GM13977 (cell line): ENCODE measurements at regions not wholly inside any gene's neighbourhood (a gene's known extent, or its start where the extent isn't known, plus 50 kb on each side); places are given as distances from the start of the nearest gene placed in this dataset.

ENCODE experiments used
- DNase-seq: peaks from one replicate; pipeline ENCODE4 v3.0.0; 2012; ENCODE audit warnings: low spot score
- CTCF ChIP-seq: IDR thresholded peaks from 2 replicates; pipeline ENCODE4 v1.5.1; 2012; ENCODE audit warnings: mild to moderate bottlenecking, control low read depth; ENCODE audit not compliant: insufficient read depth; ENCODE audit errors: extremely low read depth, missing control alignments
- in situ Hi-C: fragments of 300-500 bp; cut with MboI; formaldehyde crosslinking; loops from one replicate; pipeline ENCODE4 v1.12.0; 2022; ENCODE audit warnings: low sequenced_read_pairs, low pct_unique_long_range_greater_than_20kb, mixed read lengths, inconsistent platforms; ENCODE audit not compliant: unreplicated experiment

DNA sequence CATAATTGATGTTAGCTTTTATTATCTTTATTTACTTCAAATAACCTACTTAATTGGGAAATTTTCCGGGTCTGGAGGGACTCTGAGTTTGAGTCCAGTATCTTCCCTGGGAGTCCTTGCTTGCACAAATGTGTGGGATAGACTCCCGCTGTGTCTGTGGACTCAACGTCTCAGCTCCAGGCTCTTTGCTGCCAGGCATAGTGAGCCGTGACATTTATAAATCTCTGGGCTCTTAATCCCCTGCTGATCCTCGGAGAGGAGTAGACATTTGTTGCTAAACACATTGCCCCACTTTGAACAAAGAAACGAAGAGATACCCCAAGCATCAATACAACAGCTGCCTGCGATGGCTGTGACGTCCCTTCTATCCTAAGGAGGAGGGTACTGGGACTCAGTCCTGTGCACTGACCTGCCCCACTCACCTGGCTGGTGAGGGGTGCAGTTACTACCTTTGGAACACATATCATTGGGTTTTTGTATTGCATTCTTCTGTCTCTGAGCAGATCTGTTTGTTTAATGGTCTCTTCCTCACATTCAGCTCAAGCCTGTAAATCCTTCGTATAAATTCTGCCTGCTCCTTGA lies 316.9 kb downstream of the HAPSTR1 start:
- DNase-seq: no peak
- in situ Hi-C loops: no loop called here
- no peak for TF ChIP-seq CTCF

DNA sequence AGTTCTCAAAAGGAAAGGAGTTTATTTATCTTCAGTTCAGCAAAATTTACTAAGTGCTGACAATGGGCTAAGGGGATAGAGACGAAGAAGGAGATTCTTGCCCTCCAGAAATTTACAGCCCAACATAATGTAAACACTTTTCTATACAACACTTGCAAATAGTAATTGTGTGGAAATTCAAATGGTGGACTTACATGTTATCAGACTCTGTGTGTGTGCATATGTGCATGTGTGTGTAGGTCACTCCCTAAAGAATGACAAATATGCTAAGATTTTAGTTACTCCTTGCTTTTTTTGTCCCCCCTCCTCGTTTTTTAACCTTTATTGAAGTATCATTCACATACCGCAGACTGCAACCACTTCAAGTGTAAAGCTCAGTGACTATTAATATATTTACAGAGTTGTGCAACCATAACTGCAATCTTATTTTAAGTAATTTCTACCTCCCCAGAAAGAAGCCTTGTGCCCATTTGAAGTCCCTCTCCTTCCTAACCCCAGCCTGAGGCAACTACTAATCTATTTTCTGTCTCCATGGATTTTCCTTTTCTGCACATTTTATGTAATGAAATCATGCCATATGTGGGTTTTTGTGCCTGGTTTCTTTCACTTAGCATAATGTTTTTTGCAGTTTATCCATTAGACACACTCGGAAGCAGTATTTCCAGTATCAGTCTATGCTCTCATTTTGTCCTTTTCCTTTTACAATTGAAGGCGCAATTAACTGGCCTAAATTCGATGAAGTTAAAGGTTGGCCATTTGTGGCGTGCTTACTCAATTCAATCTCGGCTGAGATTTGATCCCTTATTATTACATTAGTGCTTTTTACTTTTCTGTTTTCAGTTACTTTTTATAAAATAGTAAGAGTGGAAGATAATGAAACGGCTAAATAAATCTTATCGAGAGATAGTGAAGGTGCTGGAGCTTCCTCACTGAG lies 318.4 kb downstream of the HAPSTR1 start:
- in situ Hi-C loops: no loop called here
- DNase-seq: no peak
- no peak for TF ChIP-seq CTCF

GRCh38 chr16:9411426-9411825 lies 320.0 kb downstream of the HAPSTR1 start:
- no peak for DNase-seq
- TF ChIP-seq CTCF: no peak
- in situ Hi-C loops: no loop called here

- no peak for TF ChIP-seq CTCF
- in situ Hi-C loops: no loop called here
Measured at GRCh38 chr16:9412031-9412914, 320.8 kb downstream of the HAPSTR1 start.

DNA sequence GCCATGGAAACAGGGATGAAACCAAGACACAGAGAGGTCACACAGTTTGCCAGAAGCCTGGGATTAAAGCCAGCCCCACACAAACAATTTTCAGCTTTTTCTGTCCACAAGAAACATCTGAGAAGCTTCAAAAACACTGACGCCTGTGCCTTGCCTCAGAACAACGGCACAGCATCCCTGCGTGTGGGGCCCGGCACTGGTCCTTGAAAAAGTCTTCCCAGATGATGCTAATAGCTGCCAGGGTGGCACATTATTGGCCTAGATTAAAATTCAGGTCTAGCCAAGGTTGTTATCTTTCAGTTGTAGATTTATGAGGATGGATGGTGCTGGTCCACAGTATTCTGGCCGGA lies 321.4 kb downstream of the HAPSTR1 start:
- in situ Hi-C loops: no loop called here
- TF ChIP-seq CTCF: no peak

More at GRCh38 chr16:9412031-9412914, 320.8 kb downstream of the HAPSTR1 start:
- DNase-seq: no peak

DNA sequence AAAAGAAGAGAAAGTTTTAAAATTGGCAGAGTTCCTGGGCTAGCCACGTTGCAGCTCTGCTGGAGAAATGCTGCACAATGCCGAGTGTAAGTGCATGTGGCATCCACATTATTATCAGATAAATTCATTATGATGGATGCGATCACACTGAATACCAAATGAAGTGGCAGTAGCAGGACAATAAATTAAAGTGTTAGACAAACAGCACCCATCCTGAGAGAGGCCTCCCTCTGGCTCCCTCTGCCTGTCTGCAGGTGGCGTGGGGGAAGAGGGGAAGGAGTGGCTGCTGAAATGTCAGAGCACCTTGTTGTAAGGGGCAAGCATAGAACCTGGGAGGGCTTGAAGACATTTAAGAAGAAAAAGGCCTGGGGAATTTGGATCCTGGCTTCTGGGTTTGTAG lies 324.1 kb downstream of the HAPSTR1 start:
- in situ Hi-C loops: no loop called here
- DNase-seq: no peak
- no peak for TF ChIP-seq CTCF

More for the DNA sequence above, 321.4 kb downstream of the HAPSTR1 start:
- no peak for DNase-seq
